HCT116 (cell line): ENCODE measurements at regions not wholly inside any gene's neighbourhood (a gene's known extent, or its start where the extent isn't known, plus 50 kb on each side); places are given as distances from the start of the nearest gene placed in this dataset.

Experiments used
- ATAC-seq: fragments of 200-7000 bp; cut with Tn5 transposase; 2 replicates; pipeline ENCODE4 v1.9.1; 2020; ENCODE audit warnings: mild to moderate bottlenecking, moderate library complexity
- BruUV-seq: library from RNA; stranded (reverse); fragments of 400-500 nt; replicated peaks from 2 replicates; lab custom pipeline; 2021; lab: Mats Ljungman, UMichigan
- CTCF ChIA-PET: fragments of 300-600 bp; sonication (Branson Sonifier 250); formaldehyde crosslinking; loops from one replicate; lab custom pipeline; 2021; ENCODE audit warnings: antibody characterized with exemption; lab: Charles Lee
- POLR2A ChIA-PET: fragments of 300-600, 350-600 bp; sonication (Branson Sonifier 250); formaldehyde crosslinking; loops from one replicate; lab custom pipeline; 2021; ENCODE audit warnings: antibody characterized with exemption; lab: Charles Lee
- RAD21 ChIA-PET, 2 experiments: fragments of 300-600 bp; sonication (Branson Sonifier 250); formaldehyde crosslinking; loops; one replicate each; lab custom pipeline; 2023; ENCODE audit warnings: low total read pairs in 2 of 2; ENCODE audit not compliant: uncharacterized antibody in 2 of 2, unreplicated experiment in 2 of 2, low non-redundant PET in 1 of 2; lab: Charles Lee
- DNase-seq: peaks from one replicate; pipeline ENCODE4 v3.0.0-alpha.2; 2010; ENCODE audit warnings: low read depth, low spot score
- H2AFZ ChIP-seq: fragments of 200-600 bp; shearing (Covaris generic), sonication (generic); 2 replicates; pipeline ENCODE4 v1.6.1; 2017; ENCODE audit warnings: low read depth, mixed run types, mixed read lengths, antibody characterized with exemption, low read length; ENCODE audit not compliant: poor library complexity, severe bottlenecking
- H3K27ac ChIP-seq: 2 replicates; pipeline ENCODE4 v1.5.1; 2012; ENCODE audit warnings: low read depth, low read length
- H3K27me3 ChIP-seq: fragments of 200-600 bp; sonication (generic); 2 replicates; pipeline ENCODE4 v1.6.1; 2016; ENCODE audit warnings: mixed run types, low read length, mixed read lengths; ENCODE audit not compliant: insufficient read depth
- H3K36me3 ChIP-seq, 2 experiments: fragments of 200-500 bp in 1 of 2; fragments of 200-600 bp in 1 of 2; sonication (Bioruptor generic) in 1 of 2; sonication (generic) in 1 of 2; 2 replicates each; pipeline versions ENCODE4 v1.5.1 to v1.6.1; 2014 to 2016; ENCODE audit warnings: low read length in 2 of 2, inconsistent platforms in 1 of 2, mixed read lengths in 1 of 2, mixed run types in 1 of 2; ENCODE audit not compliant: insufficient read depth in 2 of 2, control insufficient read depth in 1 of 2
- H3K4me1 ChIP-seq, 2 experiments: fragments of 200-600 bp in 1 of 2; sonication (generic) in 1 of 2; 2 replicates each; pipeline versions ENCODE4 v1.5.1 to v1.6.1; 2012 to 2017; ENCODE audit warnings: low read length in 2 of 2, inconsistent platforms in 1 of 2, mild to moderate bottlenecking in 1 of 2, mixed read lengths in 1 of 2, mixed run types in 1 of 2, moderate library complexity in 1 of 2; ENCODE audit not compliant: insufficient read depth in 2 of 2, control insufficient read depth in 1 of 2
- H3K4me2 ChIP-seq: fragments of 200-600 bp; sonication (generic); 2 replicates; pipeline ENCODE4 v1.6.1; 2017; ENCODE audit warnings: mixed run types, low read length, mixed read lengths
- H3K4me3 ChIP-seq, 2 experiments: fragments of 200-600 bp in 1 of 2; sonication (generic) in 1 of 2; replicated peaks in 1 of 2; 2 replicates each; pipeline ENCODE4 v1.5.1; 2011 to 2016; ENCODE audit warnings: low read length in 2 of 2, control low read depth in 1 of 2, low read depth in 1 of 2, mild to moderate bottlenecking in 1 of 2, mixed read lengths in 1 of 2, mixed run types in 1 of 2
- H3K79me2 ChIP-seq: fragments of 200-600 bp; sonication (generic); 2 replicates; pipeline ENCODE4 v1.6.1; 2017; ENCODE audit warnings: mild to moderate bottlenecking, mixed run types, low read length, moderate library complexity, mixed read lengths; ENCODE audit not compliant: insufficient read depth
- H3K9ac ChIP-seq: fragments of 200-600 bp; sonication (generic); 2 replicates; pipeline ENCODE4 v1.6.1; 2016; ENCODE audit warnings: low read length, mixed read lengths
- H3K9me2 ChIP-seq: fragments of 200-600 bp; sonication (generic), shearing (Covaris generic); 2 replicates; pipeline ENCODE4 v1.6.1; 2017; ENCODE audit warnings: mixed run types, mild to moderate bottlenecking, moderate library complexity; ENCODE audit not compliant: insufficient read depth
- H3K9me3 ChIP-seq, 2 experiments: fragments of 200-500 bp in 1 of 2; fragments of 200-600 bp in 1 of 2; sonication (Bioruptor generic) in 1 of 2; sonication (generic) in 1 of 2; 2 replicates each; pipeline ENCODE4 v1.6.1; 2014 to 2017; ENCODE audit warnings: low read length in 2 of 2, mixed read lengths in 2 of 2, inconsistent platforms in 1 of 2, low read depth in 1 of 2, mild to moderate bottlenecking in 1 of 2, mixed run types in 1 of 2, moderate library complexity in 1 of 2; ENCODE audit not compliant: control insufficient read depth in 1 of 2, insufficient read depth in 1 of 2
- H4K20me1 ChIP-seq: fragments of 200-600 bp; sonication (generic), shearing (Covaris generic); 2 replicates; pipeline ENCODE4 v1.6.1; 2017; ENCODE audit warnings: mixed run types, mild to moderate bottlenecking, moderate library complexity; ENCODE audit not compliant: insufficient read depth
- CBX3 ChIP-seq: IDR thresholded peaks from 2 replicates; pipeline ENCODE4 v1.6.1; 2012; ENCODE audit warnings: low read depth
- EGR1 ChIP-seq: IDR thresholded peaks from 2 replicates; pipeline ENCODE4 v1.6.1; 2012; ENCODE audit warnings: low read depth
- EZH2 ChIP-seq: fragments of 200-600 bp; sonication (generic); IDR thresholded peaks from 2 replicates; pipeline ENCODE4 v1.6.1; 2017; ENCODE audit warnings: antibody characterized with exemption, mixed run types
- EZH2phosphoT487 ChIP-seq: fragments of 200-600 bp; IDR thresholded peaks from 2 replicates; pipeline ENCODE4 v1.6.1; 2018; ENCODE audit warnings: antibody characterized with exemption, borderline replicate concordance
- JUND ChIP-seq: IDR thresholded peaks from 2 replicates; pipeline ENCODE4 v1.6.1; 2012
- POLR2AphosphoS5 ChIP-seq: IDR thresholded peaks from 2 replicates; pipeline ENCODE4 v1.6.1; 2011; ENCODE audit warnings: mild to moderate bottlenecking, low read depth, low read length, moderate library complexity
- RAD21 ChIP-seq: IDR thresholded peaks from 2 replicates; pipeline ENCODE4 v1.6.1; 2012; ENCODE audit warnings: low read depth, mild to moderate bottlenecking
- SIN3A ChIP-seq: IDR thresholded peaks from 2 replicates; pipeline ENCODE4 v1.6.1; 2012; ENCODE audit warnings: low read depth
- SP1 ChIP-seq: IDR thresholded peaks from 2 replicates; pipeline ENCODE4 v1.6.1; 2012; ENCODE audit warnings: low read depth
- SRF ChIP-seq: IDR thresholded peaks from 2 replicates; pipeline ENCODE4 v1.6.1; 2012; ENCODE audit warnings: low read depth
- YY1 ChIP-seq: IDR thresholded peaks from 2 replicates; pipeline ENCODE4 v1.6.1; 2011; ENCODE audit warnings: low read length, low read depth, moderate library complexity, mild to moderate bottlenecking; ENCODE audit not compliant: insufficient replicate concordance; ENCODE audit errors: extremely low read depth
- ZFX ChIP-seq: fragments of 450-650 bp; IDR thresholded peaks from 2 replicates; pipeline ENCODE4 v1.6.1; 2017
- intact Hi-C: fragments of 100-400 bp; cut with micrococcal nuclease; formaldehyde crosslinking; loops from 2 replicates; pipeline ENCODE4 v1.10.0; 2022
- TF ChIP-seq, protein P1 (sequence below): IDR thresholded peaks from 2 replicates; pipeline ENCODE4 v1.6.1; 2012
- TF ChIP-seq, protein P2 (sequence below): IDR thresholded peaks from 2 replicates; pipeline ENCODE4 v1.6.1; 2012

DNA sequence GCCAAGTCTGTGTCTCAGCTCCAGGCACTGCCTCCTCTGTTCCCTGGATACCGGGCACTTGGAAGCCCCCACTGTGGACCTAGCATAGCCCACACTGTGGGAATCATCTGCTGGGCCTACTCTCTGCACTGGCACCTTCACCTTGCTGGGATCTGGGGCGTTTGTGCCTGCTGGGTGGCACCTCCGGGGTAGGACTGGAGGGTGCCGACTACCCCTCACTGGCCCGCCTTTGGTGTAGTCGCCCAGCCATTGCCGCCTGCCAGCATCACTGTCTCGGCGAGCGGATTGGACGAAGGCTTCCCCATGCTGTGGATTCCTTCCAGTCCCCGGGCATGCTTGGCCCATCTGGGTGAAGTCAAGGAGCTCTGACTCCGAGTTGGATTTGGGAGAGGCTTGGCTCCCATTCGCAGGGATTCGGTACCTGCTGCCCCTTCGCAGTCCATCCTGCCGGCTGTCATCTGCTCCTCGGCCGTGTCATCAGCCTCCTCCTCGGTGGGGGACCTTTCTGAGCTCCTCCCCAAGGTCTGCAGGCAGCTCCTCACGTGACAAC, 180.6 kb upstream of the HDAC4 start:
- Histone ChIP-seq H3K4me1 (no peaks in the 10 kb centered on the region), H3K9me3 (no peaks in the 10 kb centered on the region), H3K9me2 (no peaks in the 10 kb centered on the region), H3K27me3 (no peaks in the 10 kb centered on the region), H3K79me2 (no peaks in the 10 kb centered on the region), H3K9ac (no peak overlapping the region), H4K20me1 (no peaks in the 10 kb centered on the region), H2AFZ (no peak overlapping the region), H3K4me3 (no peak overlapping the region), H3K27ac (no peak overlapping the region), H3K4me2 (no peak overlapping the region), H3K36me3 (no peaks in the 10 kb centered on the region)
- ChIA-PET RAD21 (no interaction called here), POLR2A (no interaction called here), CTCF (no interaction called here)
- no TSS peak for BruUV-seq
- ATAC-seq = no peak
- intact Hi-C loops = no loop called here
- TF ChIP-seq SP1 = no peak
- DNase-seq = no peak

DNA sequence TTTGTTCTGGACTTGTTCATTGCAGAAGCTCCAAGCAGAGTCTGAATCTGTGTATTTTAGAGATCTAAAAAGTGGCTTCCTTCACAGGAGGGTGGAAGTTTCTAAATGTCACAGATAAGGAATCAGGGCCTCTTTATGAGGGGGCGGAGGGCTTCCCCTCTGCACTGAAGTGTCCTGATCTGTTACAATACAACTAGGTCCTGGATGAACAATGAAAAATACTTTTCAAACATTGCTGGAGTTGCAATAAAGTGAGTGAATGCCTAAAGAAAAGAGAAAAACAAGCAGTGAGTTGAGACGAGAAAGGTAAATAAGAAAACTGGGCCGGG, 179.3 kb upstream of the HDAC4 start:
- DNase-seq = no peak
- H3K27me3 ChIP-seq = no peaks in the 10 kb centered on the region
- BruUV-seq = no TSS peak

More for the DNA sequence above, 179.3 kb upstream of the HDAC4 start:
- POLR2A ChIA-PET = no interaction called here
- Histone ChIP-seq H3K36me3 (no peaks in the 10 kb centered on the region), H3K9me3 (no peaks in the 10 kb centered on the region), H3K4me3 (no peak overlapping the region), H3K27ac (no peak overlapping the region), H2AFZ (no peak overlapping the region), H4K20me1 (no peaks in the 10 kb centered on the region), H3K9me2 (no peaks in the 10 kb centered on the region), H3K4me2 (no peak overlapping the region), H3K4me1 (no peaks in the 10 kb centered on the region), H3K9ac (no peak overlapping the region), H3K79me2 (no peaks in the 10 kb centered on the region)
- RAD21 ChIA-PET = no interaction called here
- ATAC-seq = no peak
- CTCF ChIA-PET = no interaction called here
- no peak for TF ChIP-seq SRF
- no peak for TF ChIP-seq EZH2phosphoT487
- no peak for TF ChIP-seq EGR1
- no peak for TF ChIP-seq RAD21
- no peak for TF ChIP-seq ZFX
- TF ChIP-seq POLR2AphosphoS5 = no peak
- TF ChIP-seq EZH2 = no peak
- TF ChIP-seq, protein P1, sequence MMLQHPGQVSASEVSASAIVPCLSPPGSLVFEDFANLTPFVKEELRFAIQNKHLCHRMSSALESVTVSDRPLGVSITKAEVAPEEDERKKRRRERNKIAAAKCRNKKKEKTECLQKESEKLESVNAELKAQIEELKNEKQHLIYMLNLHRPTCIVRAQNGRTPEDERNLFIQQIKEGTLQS = no peak
- TF ChIP-seq YY1 = no peak
- TF ChIP-seq, protein P2, sequence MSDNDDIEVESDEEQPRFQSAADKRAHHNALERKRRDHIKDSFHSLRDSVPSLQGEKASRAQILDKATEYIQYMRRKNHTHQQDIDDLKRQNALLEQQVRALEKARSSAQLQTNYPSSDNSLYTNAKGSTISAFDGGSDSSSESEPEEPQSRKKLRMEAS = no peak
- no peak for TF ChIP-seq SIN3A
- TF ChIP-seq CBX3 = no peak
- no peak for TF ChIP-seq JUND
- intact Hi-C loops = no loop called here
